ENCODE measurements at regions not wholly inside any gene's neighbourhood (a gene's known extent, or its start where the extent isn't known, plus 50 kb on each side); places are given as distances from the start of the nearest gene placed in this dataset.
"Not testable (repeated sequence)": the region's sequence is repeated elsewhere in the genome, so short reads cannot be mapped to it uniquely, and the experiment has no call there.

- in situ Hi-C loops (cut with MboI; ENCODE audit: low sequenced_read_pairs), result no loop called here
- no peaks in the 10 kb centered on the region for H3K36me3 ChIP-seq (replicated peaks)
- H3K4me3 ChIP-seq, result no peak overlapping the region
- DNase-seq (ENCODE audit: low spot score in 2 of 2), result no peak
- no peaks in the 10 kb centered on the region for H3K9me3 ChIP-seq
- H3K4me1 ChIP-seq, result no peaks in the 10 kb centered on the region
- no peaks in the 10 kb centered on the region for H3K27me3 ChIP-seq (ENCODE audit: low read depth)
Observed at GRCh38 chr5:67808340-67808739, 407.2 kb upstream of the PIK3R1 start.

GRCh38 chr5:67807439-67807888, 408.1 kb upstream of the PIK3R1 start:
- Histone ChIP-seq H3K9me3 (no peaks in the 10 kb centered on the region), H3K4me3 (no peak overlapping the region), H3K36me3 (replicated peaks) (no peaks in the 10 kb centered on the region), H3K27me3 (ENCODE audit: low read depth) (no peaks in the 10 kb centered on the region), H3K4me1 (no peaks in the 10 kb centered on the region)
- in situ Hi-C loops (cut with MboI; ENCODE audit: low sequenced_read_pairs), result no loop called here
- no peak for DNase-seq (ENCODE audit: low spot score in 2 of 2)

DNA sequence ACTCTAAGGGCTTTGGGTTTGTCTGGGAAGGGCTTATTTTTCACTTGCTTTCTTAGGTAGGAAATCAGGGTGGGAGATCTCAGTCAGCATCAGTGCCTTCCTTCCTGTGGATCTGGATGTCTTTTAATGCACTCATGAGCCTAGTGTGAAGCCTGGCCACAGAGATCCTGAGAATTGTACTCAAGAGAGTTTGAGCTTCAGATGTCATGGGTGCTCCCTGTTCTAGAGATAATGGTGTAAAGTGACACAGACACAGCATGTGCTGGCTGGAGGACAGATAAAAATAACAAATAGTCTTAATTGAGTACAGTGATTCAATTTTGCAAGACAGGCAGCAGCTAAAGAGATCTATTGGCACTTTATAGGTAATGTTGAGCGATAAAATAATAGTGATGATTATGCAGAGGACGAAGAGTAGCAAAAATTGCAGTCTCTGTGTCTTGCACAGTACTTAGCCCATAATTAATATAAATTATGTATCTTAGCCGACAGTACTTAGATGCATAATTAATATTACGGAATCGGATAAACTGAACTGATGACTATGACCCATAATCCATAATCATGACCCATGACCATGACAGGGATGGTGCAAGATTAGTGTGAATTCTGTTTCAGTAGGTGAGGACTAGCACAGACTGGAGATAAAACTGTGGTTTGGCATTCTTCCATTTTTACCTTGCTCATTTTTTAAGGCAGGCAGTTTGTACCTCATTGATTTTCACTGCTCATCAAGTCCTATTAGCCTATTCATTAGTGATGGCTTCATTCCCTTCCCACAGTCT, 408.7 kb upstream of the PIK3R1 start:
- no peaks in the 10 kb centered on the region for H3K27me3 ChIP-seq (ENCODE audit: low read depth)
- H3K36me3 ChIP-seq (replicated peaks), result no peaks in the 10 kb centered on the region
- no peak for DNase-seq (ENCODE audit: low spot score in 2 of 2)
- H3K4me3 ChIP-seq, result no peak overlapping the region
- in situ Hi-C loops (cut with MboI; ENCODE audit: low sequenced_read_pairs), result no loop called here
- no peaks in the 10 kb centered on the region for H3K4me1 ChIP-seq
- H3K9me3 ChIP-seq, result no peaks in the 10 kb centered on the region

DNA sequence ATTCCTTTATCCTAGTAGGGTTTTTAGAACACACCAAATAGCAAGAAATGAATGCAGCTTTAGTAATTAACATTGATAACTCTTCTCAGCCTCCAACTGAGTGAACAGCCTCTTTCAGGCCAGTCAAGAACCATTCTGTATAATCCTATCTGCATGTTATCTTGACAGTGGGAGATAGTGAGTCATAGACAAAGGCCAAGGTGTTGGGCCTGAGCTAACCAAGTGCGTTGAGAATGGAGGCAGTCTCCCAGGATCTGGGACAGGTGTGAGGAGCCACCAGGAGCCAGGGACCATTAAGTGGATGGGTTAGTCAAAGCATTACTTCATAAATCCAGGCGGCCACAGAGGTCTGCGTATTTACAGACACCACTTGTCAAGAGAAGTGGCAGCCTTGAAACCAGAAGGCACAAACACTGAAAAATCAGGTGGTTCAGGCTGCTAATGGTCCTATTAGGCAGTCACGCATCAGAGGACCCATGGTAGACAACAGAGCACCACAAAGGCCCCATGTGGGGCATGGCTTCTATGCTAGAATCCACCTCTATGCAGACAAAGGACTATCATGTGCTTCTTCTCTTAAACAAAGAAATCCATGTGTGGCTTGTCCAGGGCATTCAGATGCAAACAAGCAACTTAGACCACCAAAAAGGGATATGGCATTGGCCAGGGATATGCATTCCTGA, 409.7 kb upstream of the PIK3R1 start:
- Histone ChIP-seq H3K4me1 (no peaks in the 10 kb centered on the region), H3K9me3 (no peaks in the 10 kb centered on the region), H3K27me3 (ENCODE audit: low read depth) (no peaks in the 10 kb centered on the region), H3K4me3 (no peak overlapping the region), H3K36me3 (replicated peaks) (no peaks in the 10 kb centered on the region)
- in situ Hi-C loops (cut with MboI; ENCODE audit: low sequenced_read_pairs), result no loop called here
- DNase-seq (ENCODE audit: low spot score in 2 of 2), result peak; percentile 2 to 14

DNA sequence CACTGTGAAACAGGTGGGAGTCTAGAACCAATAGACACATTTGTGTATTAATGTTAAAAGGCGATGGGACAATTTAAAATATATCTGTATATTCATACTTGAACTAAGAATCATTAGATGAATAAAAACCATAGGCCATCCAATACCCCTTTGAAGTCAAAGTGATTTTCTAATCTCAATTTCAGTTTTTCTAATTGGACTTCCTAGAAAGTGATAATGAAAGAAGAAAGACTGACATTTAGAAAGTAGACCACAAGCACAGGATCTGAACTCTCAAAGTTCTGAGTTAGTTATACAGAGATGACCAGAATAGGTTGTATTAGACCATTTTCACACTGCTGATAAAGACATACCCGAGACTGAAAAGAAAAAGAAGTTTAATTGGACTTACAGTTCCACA, 412.8 kb upstream of the PIK3R1 start:
- Histone ChIP-seq H3K27me3 (ENCODE audit: low read depth) (no peaks in the 10 kb centered on the region), H3K9me3 (no peaks in the 10 kb centered on the region), H3K4me1 (no peaks in the 10 kb centered on the region), H3K4me3 (no peak overlapping the region), H3K36me3 (replicated peaks) (no peaks in the 10 kb centered on the region)
- DNase-seq (ENCODE audit: low spot score in 2 of 2), result no peak
- in situ Hi-C loops (cut with MboI; ENCODE audit: low sequenced_read_pairs), result no loop called here

GRCh38 chr5:67799732-67800234, 415.8 kb upstream of the PIK3R1 start:
- Histone ChIP-seq H3K27me3 (ENCODE audit: low read depth) (no peaks in the 10 kb centered on the region), H3K36me3 (replicated peaks) (no peaks in the 10 kb centered on the region), H3K4me3 (no peak overlapping the region), H3K4me1 (no peaks in the 10 kb centered on the region), H3K9me3 (no peaks in the 10 kb centered on the region)
- no peak for DNase-seq (ENCODE audit: low spot score in 2 of 2)
- in situ Hi-C loops (cut with MboI; ENCODE audit: low sequenced_read_pairs), result no loop called here

DNA sequence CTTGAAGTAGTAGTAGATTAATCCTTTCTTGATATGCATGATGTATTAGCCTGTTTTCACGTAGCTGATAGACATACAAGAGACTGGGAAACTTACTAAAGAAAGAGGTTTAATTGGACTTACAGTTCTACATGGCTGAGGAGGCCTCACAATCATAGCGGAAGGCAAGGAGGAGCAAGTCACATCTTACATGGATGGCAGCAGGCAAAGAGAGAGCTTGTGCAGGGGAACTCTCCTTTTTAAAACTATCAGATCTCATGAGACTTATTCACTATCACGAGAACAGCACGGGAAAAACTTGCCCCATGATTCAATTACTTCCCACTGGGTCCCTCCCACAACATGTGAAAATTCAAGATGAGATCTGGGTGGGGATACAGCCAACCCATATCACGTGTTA, 417.1 kb upstream of the PIK3R1 start:
- H3K36me3 ChIP-seq (replicated peaks); H3K9me3 ChIP-seq; in situ Hi-C loops (cut with MboI; ENCODE audit: low sequenced_read_pairs); H3K27me3 ChIP-seq (ENCODE audit: low read depth); DNase-seq (ENCODE audit: low spot score in 2 of 2); H3K4me1 ChIP-seq; H3K4me3 ChIP-seq: not testable (repeated sequence)

- H3K27me3 ChIP-seq (ENCODE audit: low read depth), result no peaks in the 10 kb centered on the region
- in situ Hi-C loops (cut with MboI; ENCODE audit: low sequenced_read_pairs), result no loop called here
Observed at GRCh38 chr5:67795781-67796477, 419.6 kb upstream of the PIK3R1 start.

DNA sequence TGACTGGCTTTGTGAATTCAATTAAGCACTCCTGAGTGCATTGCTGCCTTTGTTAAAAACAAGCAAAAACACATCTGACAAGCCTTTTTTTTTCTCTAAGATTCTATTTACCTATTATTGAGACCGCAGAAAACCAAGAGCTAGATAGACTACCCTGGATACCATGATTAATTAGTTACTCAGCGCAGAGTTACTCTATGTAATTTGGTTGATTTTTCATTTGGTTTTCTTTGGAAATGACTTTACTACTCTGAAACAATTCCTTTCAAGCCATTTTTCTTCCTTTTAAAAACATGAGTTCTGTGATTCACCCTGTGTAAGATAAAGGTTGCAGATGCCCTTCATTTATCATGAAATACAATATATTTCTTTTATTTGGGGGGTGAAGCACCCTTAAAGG, 421.6 kb upstream of the PIK3R1 start:
- in situ Hi-C loops (cut with MboI; ENCODE audit: low sequenced_read_pairs), result no loop called here
- DNase-seq (ENCODE audit: low spot score in 2 of 2), result no peak
- no peaks in the 10 kb centered on the region for H3K36me3 ChIP-seq (replicated peaks)
- H3K4me3 ChIP-seq, result no peak overlapping the region
- no peaks in the 10 kb centered on the region for H3K9me3 ChIP-seq
- no peaks in the 10 kb centered on the region for H3K4me1 ChIP-seq
- H3K27me3 ChIP-seq (ENCODE audit: low read depth), result no peaks in the 10 kb centered on the region

More at GRCh38 chr5:67795781-67796477, 419.6 kb upstream of the PIK3R1 start:
- DNase-seq (ENCODE audit: low spot score in 2 of 2), result no peak
- no peak overlapping the region for H3K4me3 ChIP-seq
- no peaks in the 10 kb centered on the region for H3K4me1 ChIP-seq
- no peaks in the 10 kb centered on the region for H3K36me3 ChIP-seq (replicated peaks)
- H3K9me3 ChIP-seq, result no peaks in the 10 kb centered on the region

DNA sequence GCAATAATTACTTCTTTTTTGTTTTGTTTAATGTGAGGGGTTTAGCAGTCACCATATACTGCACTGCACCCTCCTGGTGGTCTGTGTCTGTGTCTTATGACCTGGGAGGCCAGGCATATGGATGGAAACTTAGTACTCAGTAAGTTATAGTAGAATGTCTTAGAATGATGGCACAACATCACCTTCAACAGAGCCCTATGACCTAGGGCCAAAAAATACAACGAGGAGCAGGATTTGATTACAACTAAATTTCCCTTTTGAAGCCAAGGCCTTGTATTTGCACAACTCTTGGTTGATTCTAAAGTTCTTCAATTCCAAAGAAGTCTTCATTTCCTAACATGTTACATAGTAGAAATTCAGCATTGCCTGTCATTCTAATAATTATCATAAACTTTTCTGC, 422.1 kb upstream of the PIK3R1 start:
- no peak overlapping the region for H3K4me3 ChIP-seq
- DNase-seq (ENCODE audit: low spot score in 2 of 2), result no peak
- H3K27me3 ChIP-seq (ENCODE audit: low read depth), result no peaks in the 10 kb centered on the region
- no peaks in the 10 kb centered on the region for H3K4me1 ChIP-seq
- in situ Hi-C loops (cut with MboI; ENCODE audit: low sequenced_read_pairs), result no loop called here
- H3K9me3 ChIP-seq, result no peaks in the 10 kb centered on the region
- no peaks in the 10 kb centered on the region for H3K36me3 ChIP-seq (replicated peaks)

GRCh38 chr5:67792891-67793290, 422.7 kb upstream of the PIK3R1 start:
- no peak for DNase-seq (ENCODE audit: low spot score in 2 of 2)
- in situ Hi-C loops (cut with MboI; ENCODE audit: low sequenced_read_pairs), result no loop called here
- Histone ChIP-seq H3K4me3 (no peak overlapping the region), H3K9me3 (no peaks in the 10 kb centered on the region), H3K36me3 (replicated peaks) (no peaks in the 10 kb centered on the region), H3K4me1 (no peaks in the 10 kb centered on the region), H3K27me3 (ENCODE audit: low read depth) (no peaks in the 10 kb centered on the region)

DNA sequence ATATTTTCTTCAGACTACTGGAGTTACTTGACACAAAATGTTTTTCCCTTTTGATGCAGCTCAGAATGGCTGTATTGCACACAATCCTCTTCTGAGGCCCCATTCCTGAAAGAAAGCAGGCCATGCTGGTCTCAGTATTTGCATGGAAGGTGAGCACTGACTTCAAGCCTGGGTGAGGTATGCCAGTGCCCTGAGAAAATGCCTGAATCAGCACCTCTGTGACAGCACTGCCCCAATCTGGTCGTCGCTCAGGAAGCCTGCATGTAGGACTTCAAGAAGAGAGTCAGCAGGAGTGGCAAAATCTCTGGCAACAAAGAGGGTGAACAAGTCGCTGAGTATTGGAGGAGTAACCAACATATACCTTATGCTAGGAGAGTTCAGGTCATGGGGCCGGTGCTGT, 425.2 kb upstream of the PIK3R1 start:
- Histone ChIP-seq H3K4me3 (no peak overlapping the region), H3K36me3 (replicated peaks) (no peaks in the 10 kb centered on the region), H3K27me3 (ENCODE audit: low read depth) (no peaks in the 10 kb centered on the region), H3K4me1 (no peaks in the 10 kb centered on the region), H3K9me3 (no peaks in the 10 kb centered on the region)
- no peak for DNase-seq (ENCODE audit: low spot score in 2 of 2)
- in situ Hi-C loops (cut with MboI; ENCODE audit: low sequenced_read_pairs), result no loop called here

GRCh38 chr5:67779893-67780623, 435.5 kb upstream of the PIK3R1 start:
- H3K4me3 ChIP-seq; in situ Hi-C loops (cut with MboI; ENCODE audit: low sequenced_read_pairs); H3K36me3 ChIP-seq (replicated peaks); H3K27me3 ChIP-seq (ENCODE audit: low read depth); DNase-seq (ENCODE audit: low spot score in 2 of 2); H3K9me3 ChIP-seq; H3K4me1 ChIP-seq: not testable (repeated sequence)

All from HAP-1 (cell line).